ENCODE measurements at regions not wholly inside any gene's neighbourhood (a gene's known extent, or its start where the extent isn't known, plus 50 kb on each side); places are given as distances from the start of the nearest gene placed in this dataset.
"Not testable (repeated sequence)": the region's sequence is repeated elsewhere in the genome, so short reads cannot be mapped to it uniquely, and the experiment has no call there.

GRCh38 chr7:91722831-91723230 lies 157.7 kb downstream of the MTERF1 start:
- ChIA-PET CTCF (ENCODE audit: low intra/inter-chr PET ratio) (no interaction called here), POLR2A (no interaction called here)
- H3K79me2 ChIP-seq (ENCODE audit: control insufficient read depth, insufficient read depth, low read length) = no peaks in the 10 kb centered on the region
- H2AFZ ChIP-seq (ENCODE audit: low read depth, low read length) = no peak overlapping the region
- no TSS peak for BruUV-seq (replicated peaks)
- H3K4me3 ChIP-seq = no peak overlapping the region
- H3K27ac ChIP-seq (ENCODE audit: extremely low read depth, low read depth, low read length) = no peak overlapping the region
- FAIRE-seq (no peak), ATAC-seq (no peak), DNase-seq (ENCODE audit: extremely low read depth in 1 of 4, low spot score in 3 of 4) (no peak)
- H3K9me1 ChIP-seq (ENCODE audit: control insufficient read depth, insufficient read depth, low read length) = no peaks in the 10 kb centered on the region
- H3K4me1 ChIP-seq (replicated peaks in 1 of 2; ENCODE audit: control insufficient read depth in 2 of 2, insufficient read depth in 2 of 2, low read length in 2 of 2) = no peaks in the 10 kb centered on the region
- H3K9me3 ChIP-seq (replicated peaks; ENCODE audit: control insufficient read depth, insufficient read depth, low read depth, low read length) = no peaks in the 10 kb centered on the region
- H3K27me3 ChIP-seq (ENCODE audit: control insufficient read depth in 2 of 2, insufficient read depth in 2 of 2, low read length in 2 of 2) = no peaks in the 10 kb centered on the region
- H4K20me1 ChIP-seq (replicated peaks; ENCODE audit: control insufficient read depth, insufficient read depth, low read length) = no peaks in the 10 kb centered on the region
- no peak overlapping the region for H3K9ac ChIP-seq (ENCODE audit: insufficient read depth in 1 of 2, low read depth in 2 of 2, low read length in 2 of 2)
- H3K4me2 ChIP-seq (ENCODE audit: insufficient read depth, low read length) = no peak overlapping the region
- H3K36me3 ChIP-seq (ENCODE audit: control insufficient read depth, insufficient read depth, low read length) = no peaks in the 10 kb centered on the region
- intact Hi-C loops (cut with micrococcal nuclease) (no loop called here), in situ Hi-C loops (cut with MboI) (no loop called here)
- TF ChIP-seq ZNF778 (CRISPR knock-in tag; IDR thresholded peaks at IDR 0.05) (no peak), BCOR (IDR thresholded peaks at IDR 0.05) (no peak), SMAD4 (CRISPR knock-in tag; conservative IDR thresholded peaks at IDR 0.05) (no peak), TCFL5 (CRISPR knock-in tag; conservative IDR thresholded peaks at IDR 0.05) (no peak), HOMEZ (CRISPR knock-in tag; IDR thresholded peaks at IDR 0.05) (no peak), ZBTB1 (CRISPR knock-in tag; IDR thresholded peaks at IDR 0.05; ENCODE audit: borderline replicate concordance, low read depth) (no peak), MTA3 (IDR thresholded peaks at IDR 0.05; ENCODE audit: borderline replicate concordance) (no peak), PPARD (CRISPR knock-in tag; IDR thresholded peaks at IDR 0.05) (no peak), MTA2 (IDR thresholded peaks at IDR 0.05; ENCODE audit: low read depth) (no peak), RAD21 (CRISPR knock-in tag; conservative IDR thresholded peaks at IDR 0.05 in 1 of 2, IDR thresholded peaks at IDR 0.05 in 1 of 2) (no peak)
- TF ChIP-seq, protein P1, sequence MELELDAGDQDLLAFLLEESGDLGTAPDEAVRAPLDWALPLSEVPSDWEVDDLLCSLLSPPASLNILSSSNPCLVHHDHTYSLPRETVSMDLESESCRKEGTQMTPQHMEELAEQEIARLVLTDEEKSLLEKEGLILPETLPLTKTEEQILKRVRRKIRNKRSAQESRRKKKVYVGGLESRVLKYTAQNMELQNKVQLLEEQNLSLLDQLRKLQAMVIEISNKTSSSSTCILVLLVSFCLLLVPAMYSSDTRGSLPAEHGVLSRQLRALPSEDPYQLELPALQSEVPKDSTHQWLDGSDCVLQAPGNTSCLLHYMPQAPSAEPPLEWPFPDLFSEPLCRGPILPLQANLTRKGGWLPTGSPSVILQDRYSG (tag; conservative IDR thresholded peaks at IDR 0.05; ENCODE audit: low read depth) = no peak

- DNase-seq (ENCODE audit: extremely low read depth in 1 of 4, low spot score in 3 of 4); H3K79me2 ChIP-seq (ENCODE audit: control insufficient read depth, insufficient read depth, low read length); ATAC-seq; CTCF ChIA-PET (ENCODE audit: low intra/inter-chr PET ratio); H3K36me3 ChIP-seq (ENCODE audit: control insufficient read depth, insufficient read depth, low read length); H3K4me3 ChIP-seq; FAIRE-seq; H3K27me3 ChIP-seq (ENCODE audit: control insufficient read depth in 2 of 2, insufficient read depth in 2 of 2, low read length in 2 of 2); H3K9me1 ChIP-seq (ENCODE audit: control insufficient read depth, insufficient read depth, low read length); H2AFZ ChIP-seq (ENCODE audit: low read depth, low read length); H3K4me2 ChIP-seq (ENCODE audit: insufficient read depth, low read length); H3K9me3 ChIP-seq (replicated peaks; ENCODE audit: control insufficient read depth, insufficient read depth, low read depth, low read length); H4K20me1 ChIP-seq (replicated peaks; ENCODE audit: control insufficient read depth, insufficient read depth, low read length); in situ Hi-C loops (cut with MboI); H3K9ac ChIP-seq (ENCODE audit: insufficient read depth in 1 of 2, low read depth in 2 of 2, low read length in 2 of 2); POLR2A ChIA-PET; H3K4me1 ChIP-seq (replicated peaks in 1 of 2; ENCODE audit: control insufficient read depth in 2 of 2, insufficient read depth in 2 of 2, low read length in 2 of 2); intact Hi-C loops (cut with micrococcal nuclease); H3K27ac ChIP-seq (ENCODE audit: extremely low read depth, low read depth, low read length); BruUV-seq (replicated peaks): not testable (repeated sequence)
- WGBS (ENCODE audit: insufficient coverage, low coverage, missing lambda C conversion rate) = 0% methylated on average over 2 of the region's 2 CpGs
Measured at GRCh38 chr7:91729046-91729445, 151.5 kb downstream of the MTERF1 start.
